ENCODE measurements at regions not wholly inside any gene's neighbourhood (a gene's known extent, or its start where the extent isn't known, plus 50 kb on each side); places are given as distances from the start of the nearest gene placed in this dataset.

- TF ChIP-seq ZNF462 (CRISPR knock-in tag; IDR thresholded peaks at IDR 0.05) (no peak), EZH2 (IDR thresholded peaks at IDR 0.05; ENCODE audit: low read depth, unreplicated experiment) (no peak), REST (IDR thresholded peaks at IDR 0.05; ENCODE audit: unreplicated experiment) (no peak), JUNB (IDR thresholded peaks at IDR 0.05; ENCODE audit: unreplicated experiment) (no peak), POLR2AphosphoS5 (IDR thresholded peaks at IDR 0.05; ENCODE audit: low read depth) (no peak), CTCF (conservative IDR thresholded peaks at IDR 0.05; ENCODE audit: low read depth in 2 of 2) (no peak), ZNF114 (CRISPR knock-in tag; IDR thresholded peaks at IDR 0.05) (no peak), CREB1 (CRISPR knock-in tag; IDR thresholded peaks at IDR 0.05; ENCODE audit: low read depth) (no peak), ZNF331 (CRISPR knock-in tag; IDR thresholded peaks at IDR 0.05; ENCODE audit: low read depth) (no peak), NANOG (IDR thresholded peaks at IDR 0.05; ENCODE audit: borderline replicate concordance) (no peak), STAT1 (IDR thresholded peaks at IDR 0.05; ENCODE audit: unreplicated experiment) (no peak), EZH2phosphoT487 (IDR thresholded peaks at IDR 0.05; ENCODE audit: unreplicated experiment) (no peak)
- Histone ChIP-seq H3K36me3 (ENCODE audit: insufficient read depth) (no peaks in the 10 kb centered on the region), H3K4me1 (ENCODE audit: insufficient read depth) (no peaks in the 10 kb centered on the region), H3K4me2 (no peak overlapping the region), H3K27me3 (ENCODE audit: insufficient read depth) (no peaks in the 10 kb centered on the region), H3K9me2 (ENCODE audit: insufficient read depth) (no peaks in the 10 kb centered on the region), H3K4me3 (no peak overlapping the region), H3K79me2 (replicated peaks; ENCODE audit: insufficient read depth) (no peaks in the 10 kb centered on the region), H2AFZ (no peak overlapping the region), H3K27ac (ENCODE audit: low read depth) (no peak overlapping the region), H4K20me1 (replicated peaks; ENCODE audit: insufficient read depth) (no peaks in the 10 kb centered on the region), H3F3A (replicated peaks; ENCODE audit: low read depth) (no peaks in the 10 kb centered on the region)
- no peaks in the 10 kb centered on the region for H3K4me1 Mint-ChIP-seq
- no peaks in the 10 kb centered on the region for H3K27me3 Mint-ChIP-seq (ENCODE audit: insufficient read depth, low read depth, poor library complexity)
- no peaks in the 10 kb centered on the region for H3K36me3 Mint-ChIP-seq (ENCODE audit: low read depth)
- no peaks in the 10 kb centered on the region for H3K9me3 Mint-ChIP-seq
- H3K4me3 Mint-ChIP-seq, result no peak overlapping the region
- ATAC-seq (no peak), DNase-seq (ENCODE audit: low spot score) (no peak)
- H3K27ac Mint-ChIP-seq, result no peak overlapping the region
Measured at GRCh38 chr16:8519179-8519578, 71.1 kb downstream of the TMEM114 start.

Data from GM23338 (cell line).